WTC11 (cell line): ENCODE measurements at regions not wholly inside any gene's neighbourhood (a gene's known extent, or its start where the extent isn't known, plus 50 kb on each side); places are given as distances from the start of the nearest gene placed in this dataset.

Source experiments
- ATAC-seq: fragments of 200-7000 bp; cut with Tn5 transposase; 2 replicates; pipeline ENCODE4 v1.10.0; 2021; ENCODE audit warnings: mild to moderate bottlenecking, moderate library complexity
- CTCF ChIA-PET: fragments of 300-600 bp; sonication (Branson Sonifier 250); formaldehyde crosslinking; loops from one replicate; lab custom pipeline; 2021; ENCODE audit warnings: antibody characterized with exemption; lab: Charles Lee
- POLR2A ChIA-PET: fragments of 350-600 bp; sonication (Branson Sonifier 250); formaldehyde crosslinking; loops from one replicate; lab custom pipeline; 2021; ENCODE audit warnings: antibody characterized with exemption; lab: Charles Lee
- DNase-seq: peaks from one replicate; pipeline ENCODE4 v3.0.0; 2021; ENCODE audit warnings: low spot score
- H3K27ac Mint-ChIP-seq: 2 replicates; pipeline ENCODE4 v1.8.0; 2021; ENCODE audit warnings: mixed read lengths
- H3K27me3 Mint-ChIP-seq: 2 replicates; pipeline ENCODE4 v1.8.0; 2021; ENCODE audit warnings: low read depth, mild to moderate bottlenecking, moderate library complexity, mixed read lengths
- H3K36me3 Mint-ChIP-seq: 2 replicates; pipeline ENCODE4 v1.8.0; 2021; ENCODE audit warnings: mixed read lengths
- H3K4me1 Mint-ChIP-seq: 2 replicates; pipeline ENCODE4 v1.8.0; 2022; ENCODE audit warnings: mixed read lengths
- H3K4me3 Mint-ChIP-seq: 2 replicates; pipeline ENCODE4 v1.8.0; 2021; ENCODE audit warnings: mild to moderate bottlenecking, moderate library complexity, mixed read lengths
- H3K9me3 Mint-ChIP-seq: 2 replicates; pipeline ENCODE4 v1.8.0; 2021; ENCODE audit warnings: mixed read lengths
- AFF4 ChIP-seq: sonication (generic); formaldehyde crosslinking; IDR thresholded peaks from 2 replicates; pipeline ENCODE4 v1.8.1; 2023; ENCODE audit warnings: mild to moderate bottlenecking, missing genetic modification reagents, borderline replicate concordance
- AR ChIP-seq: fragments of 250-450 bp; sonication (Bioruptor Pico); IDR thresholded peaks from 2 replicates; pipeline ENCODE4 v1.9.0; 2021; ENCODE audit warnings: mild to moderate bottlenecking
- ATF2 ChIP-seq: sonication (generic); formaldehyde crosslinking; IDR thresholded peaks from 2 replicates; pipeline ENCODE4 v1.8.1; 2022; ENCODE audit warnings: low read depth, missing genetic modification reagents, borderline replicate concordance
- E2F4 ChIP-seq: sonication (generic); formaldehyde crosslinking; IDR thresholded peaks from 2 replicates; pipeline ENCODE4 v1.8.1; 2022; ENCODE audit warnings: low read depth, mild to moderate bottlenecking, moderate library complexity, missing genetic modification reagents, borderline replicate concordance
- ELF4 ChIP-seq: sonication (generic); formaldehyde crosslinking; IDR thresholded peaks from 2 replicates; pipeline ENCODE4 v1.8.1; 2022; ENCODE audit warnings: low read depth, mild to moderate bottlenecking, moderate library complexity, missing genetic modification reagents
- ETV6 ChIP-seq: sonication (generic); formaldehyde crosslinking; IDR thresholded peaks from 2 replicates; pipeline ENCODE4 v1.8.1; 2022; ENCODE audit warnings: mild to moderate bottlenecking, missing genetic modification reagents
- FOXK1 ChIP-seq: sonication (generic); formaldehyde crosslinking; IDR thresholded peaks from 2 replicates; pipeline ENCODE4 v1.8.0; 2022; ENCODE audit warnings: mild to moderate bottlenecking, moderate library complexity, missing genetic modification reagents
- GRHL2 ChIP-seq: fragments of 250-450 bp; sonication (Bioruptor Pico); IDR thresholded peaks from 2 replicates; pipeline ENCODE4 v1.8.0; 2022; ENCODE audit warnings: mild to moderate bottlenecking, moderate library complexity; ENCODE audit not compliant: insufficient replicate concordance, severe bottlenecking
- HMGA2 ChIP-seq: fragments of 250-450 bp; sonication (Bioruptor Pico); IDR thresholded peaks from 2 replicates; pipeline ENCODE4 v1.4.0; 2021; ENCODE audit warnings: mild to moderate bottlenecking, moderate library complexity
- JUN ChIP-seq: sonication (generic); formaldehyde crosslinking; IDR thresholded peaks from 2 replicates; pipeline ENCODE4 v1.8.0; 2023; ENCODE audit warnings: mild to moderate bottlenecking, missing genetic modification reagents
- NFATC4 ChIP-seq: fragments of 250-450 bp; sonication (Bioruptor Pico); IDR thresholded peaks from 2 replicates; pipeline ENCODE4 v1.9.0; 2021; ENCODE audit warnings: mild to moderate bottlenecking
- NFYB ChIP-seq: sonication (generic); formaldehyde crosslinking; conservative IDR thresholded peaks from 2 replicates; pipeline ENCODE4 v1.8.0; 2022; ENCODE audit warnings: low read depth, missing genetic modification reagents
- SMAD3 ChIP-seq: sonication (generic); formaldehyde crosslinking; IDR thresholded peaks from 2 replicates; pipeline ENCODE4 v1.8.0; 2022; ENCODE audit warnings: missing genetic modification reagents, mild to moderate bottlenecking, borderline replicate concordance
- SMAD4 ChIP-seq: sonication (generic); formaldehyde crosslinking; IDR thresholded peaks from 2 replicates; pipeline ENCODE4 v1.8.0; 2022; ENCODE audit warnings: mild to moderate bottlenecking, missing genetic modification reagents
- SOX15 ChIP-seq: fragments of 250-450 bp; sonication (Bioruptor Pico); IDR thresholded peaks from 2 replicates; pipeline ENCODE4 v1.9.0; 2021; ENCODE audit warnings: mild to moderate bottlenecking
- ZNF425 ChIP-seq: fragments of 250-450 bp; sonication (Bioruptor Pico); conservative IDR thresholded peaks from 2 replicates; pipeline ENCODE4 v1.9.0; 2021; ENCODE audit warnings: mild to moderate bottlenecking

- H3K27ac Mint-ChIP-seq, result no peak overlapping the region
- ATAC-seq (no peak), DNase-seq (no peak)
- H3K27me3 Mint-ChIP-seq, result no peaks in the 10 kb centered on the region
- H3K4me1 Mint-ChIP-seq, result peaks cover 20% of the 10 kb centered on the region
- TF ChIP-seq ETV6 (CRISPR knock-in tag) (no peak), ZNF425 (CRISPR knock-in tag) (no peak), SMAD3 (CRISPR knock-in tag) (no peak), ATF2 (CRISPR knock-in tag) (no peak), NFATC4 (CRISPR knock-in tag) (no peak), AR (CRISPR knock-in tag) (no peak), JUN (CRISPR knock-in tag) (no peak), FOXK1 (no peak), SOX15 (CRISPR knock-in tag) (no peak), NFYB (CRISPR knock-in tag) (no peak), AFF4 (no peak), SMAD4 (CRISPR knock-in tag) (no peak), ELF4 (CRISPR knock-in tag) (no peak)
- H3K36me3 Mint-ChIP-seq, result peaks cover 10% of the 10 kb centered on the region
- H3K9me3 Mint-ChIP-seq, result peaks cover 9% of the 10 kb centered on the region
- ChIA-PET POLR2A (no interaction called here), CTCF (no interaction called here)
- H3K4me3 Mint-ChIP-seq, result no peak overlapping the region
These were observed 293.5 kb downstream of the PRL start for GRCh38 chr6:22003287-22003686.

- H3K4me1 Mint-ChIP-seq, result peaks cover 26% of the 10 kb centered on the region
- no peak for ATAC-seq
- POLR2A ChIA-PET, result no interaction called here
- H3K27me3 Mint-ChIP-seq, result no peaks in the 10 kb centered on the region
- TF ChIP-seq SMAD3 (CRISPR knock-in tag) (no peak), GRHL2 (CRISPR knock-in tag) (no peak), SOX15 (CRISPR knock-in tag) (no peak), E2F4 (CRISPR knock-in tag) (no peak), HMGA2 (CRISPR knock-in tag) (no peak)
- TF ChIP-seq, all 79 proteins: peak for 0
- Mint-ChIP-seq H3K9me3 (peaks cover 9% of the 10 kb centered on the region), H3K36me3 (peaks cover 10% of the 10 kb centered on the region), H3K27ac (no peak overlapping the region), H3K4me3 (no peak overlapping the region)
- DNase-seq, result no peak
- CTCF ChIA-PET, result no interaction called here
These were observed 290.0 kb downstream of the PRL start for GRCh38 chr6:22006795-22007194.
